ENCODE measurements at regions not wholly inside any gene's neighbourhood (a gene's known extent, or its start where the extent isn't known, plus 50 kb on each side); places are given as distances from the start of the nearest gene placed in this dataset.

- no peaks in the 10 kb centered on the region for H3K4me1 ChIP-seq
- WGBS, 2 donors: 82% methylated on average over 6 to 11 of the region's 11 CpGs
- peaks cover 0 to 6% (median 5%) of the 10 kb centered on the region in 4 donors for H3K9me3 ChIP-seq
- H3K27ac ChIP-seq: no peak overlapping the region
- peak in 1 of 2 donors; percentile 43 for ATAC-seq (ENCODE audit: low FRiP score in 2 of 2)
- H3K36me3 ChIP-seq: no peaks in the 10 kb centered on the region
- no peaks in the 10 kb centered on the region for H3K27me3 ChIP-seq
- TF ChIP-seq EP300 (IDR thresholded peaks at IDR 0.05) (no peak), CTCF (IDR thresholded peaks at IDR 0.05) (no peak), POLR2AphosphoS5 (IDR thresholded peaks at IDR 0.05) (no peak), POLR2A (IDR thresholded peaks at IDR 0.05) (no peak)
- no peak for DNase-seq
- H3K4me3 ChIP-seq: no peak overlapping the region
These were observed 177.8 kb upstream of the RGPD4 start for GRCh38 chr2:107648781-107649404.

GRCh38 chr2:107657049-107657448 is 169.6 kb upstream of the RGPD4 start:
- Histone ChIP-seq H3K9me3 (no peaks in the 10 kb centered on the region), H3K27ac (no peak overlapping the region), H3K36me3 (no peaks in the 10 kb centered on the region), H3K4me1 (no peaks in the 10 kb centered on the region), H3K4me3 (no peak overlapping the region), H3K27me3 (no peaks in the 10 kb centered on the region)
- WGBS, 2 donors: 74 to 78% methylated on average over 3 of the region's 3 CpGs
- TF ChIP-seq POLR2A (IDR thresholded peaks at IDR 0.05) (no peak), CTCF (IDR thresholded peaks at IDR 0.05) (no peak), EP300 (IDR thresholded peaks at IDR 0.05) (no peak), POLR2AphosphoS5 (IDR thresholded peaks at IDR 0.05) (no peak)
- DNase-seq: no peak
- ATAC-seq (ENCODE audit: low FRiP score in 2 of 2): no peak

- Histone ChIP-seq H3K4me3 (no peak overlapping the region), H3K9me3 (no peaks in the 10 kb centered on the region), H3K36me3 (no peaks in the 10 kb centered on the region), H3K27me3 (no peaks in the 10 kb centered on the region), H3K27ac (no peak overlapping the region), H3K4me1 (no peaks in the 10 kb centered on the region)
- WGBS, 2 donors: 58 to 61% methylated on average over 6 of the region's 6 CpGs
- TF ChIP-seq EP300 (IDR thresholded peaks at IDR 0.05): no peak
- no peak for TF ChIP-seq CTCF (IDR thresholded peaks at IDR 0.05)
- no peak for TF ChIP-seq POLR2A (IDR thresholded peaks at IDR 0.05)
- DNase-seq (no peak), ATAC-seq (ENCODE audit: low FRiP score in 2 of 2) (no peak)
These were observed 163.1 kb upstream of the RGPD4 start for GRCh38 chr2:107663632-107664031.

- H3K4me3 ChIP-seq: no peak overlapping the region
- no peaks in the 10 kb centered on the region for H3K36me3 ChIP-seq
- peaks cover 0 to 16% (median 6%) of the 10 kb centered on the region in 4 donors for H3K9me3 ChIP-seq
- 33 to 35% methylated on average over 4 of the region's 4 CpGs for WGBS, 2 donors
- peak in 1 of 2 donors; percentile 19 for ATAC-seq (ENCODE audit: low FRiP score in 2 of 2)
- H3K27ac ChIP-seq: no peak overlapping the region
- no peaks in the 10 kb centered on the region for H3K4me1 ChIP-seq
- no peak for DNase-seq
- H3K27me3 ChIP-seq: no peaks in the 10 kb centered on the region
- no peak for TF ChIP-seq POLR2A (IDR thresholded peaks at IDR 0.05)
- no peak for TF ChIP-seq POLR2AphosphoS5 (IDR thresholded peaks at IDR 0.05)
- TF ChIP-seq CTCF (IDR thresholded peaks at IDR 0.05): no peak
- no peak for TF ChIP-seq EP300 (IDR thresholded peaks at IDR 0.05)
These were observed 157.4 kb upstream of the RGPD4 start for GRCh38 chr2:107669335-107669734.

GRCh38 chr2:107681936-107682335 is 144.8 kb upstream of the RGPD4 start:
- Histone ChIP-seq H3K27me3 (no peaks in the 10 kb centered on the region), H3K27ac (no peak overlapping the region), H3K9me3 (no peaks in the 10 kb centered on the region), H3K36me3 (no peaks in the 10 kb centered on the region), H3K4me1 (no peaks in the 10 kb centered on the region), H3K4me3 (no peak overlapping the region)
- WGBS, 2 donors: 84 to 88% methylated on average over 8 of the region's 8 CpGs
- no peak for DNase-seq
- ATAC-seq (ENCODE audit: low FRiP score in 2 of 2): no peak
- TF ChIP-seq CTCF (IDR thresholded peaks at IDR 0.05) (no peak), EP300 (IDR thresholded peaks at IDR 0.05) (no peak), POLR2AphosphoS5 (IDR thresholded peaks at IDR 0.05) (no peak), POLR2A (IDR thresholded peaks at IDR 0.05) (no peak)

Data from upper lobe of left lung (tissue), 6 donors.